Left ventricle myocardium inferior (tissue), 1 donor: ENCODE measurements at regions not wholly inside any gene's neighbourhood (a gene's known extent, or its start where the extent isn't known, plus 50 kb on each side); places are given as distances from the start of the nearest gene placed in this dataset.

ENCODE experiments used
- DNase-seq: peaks from one replicate; pipeline ENCODE4 v3.0.0-alpha.2; 2020
- H3K27ac ChIP-seq: fragments of 200-600 bp; replicated peaks from 2 replicates; pipeline ENCODE4 v1.8.0; 2021
- H3K27me3 ChIP-seq: fragments of 200-600 bp; 2 replicates; pipeline ENCODE4 v1.8.0; 2021; ENCODE audit warnings: low read depth
- H3K36me3 ChIP-seq: fragments of 200-600 bp; 2 replicates; pipeline ENCODE4 v1.8.0; 2021
- H3K4me1 ChIP-seq: fragments of 200-600 bp; 2 replicates; pipeline ENCODE4 v1.8.0; 2021
- H3K4me3 ChIP-seq: fragments of 200-600 bp; 2 replicates; pipeline ENCODE4 v1.8.0; 2021; ENCODE audit warnings: mild to moderate bottlenecking, moderate library complexity
- H3K9me3 ChIP-seq: fragments of 200-600 bp; replicated peaks from 2 replicates; pipeline ENCODE4 v1.8.0; 2021
- intact Hi-C: fragments of 100-400 bp; cut with micrococcal nuclease; formaldehyde crosslinking; loops from one replicate; pipeline ENCODE4 v1.11.0; 2022
- TF ChIP-seq, protein P1 (sequence below): fragments of 200-600 bp; IDR thresholded peaks from 2 replicates; pipeline ENCODE4 v1.8.0; 2021; ENCODE audit warnings: antibody characterized with exemption, mild to moderate bottlenecking, borderline replicate concordance
- donor health status: DM: no; HTN: yes; CAD: no; lungs with severe emphysema.

DNA sequence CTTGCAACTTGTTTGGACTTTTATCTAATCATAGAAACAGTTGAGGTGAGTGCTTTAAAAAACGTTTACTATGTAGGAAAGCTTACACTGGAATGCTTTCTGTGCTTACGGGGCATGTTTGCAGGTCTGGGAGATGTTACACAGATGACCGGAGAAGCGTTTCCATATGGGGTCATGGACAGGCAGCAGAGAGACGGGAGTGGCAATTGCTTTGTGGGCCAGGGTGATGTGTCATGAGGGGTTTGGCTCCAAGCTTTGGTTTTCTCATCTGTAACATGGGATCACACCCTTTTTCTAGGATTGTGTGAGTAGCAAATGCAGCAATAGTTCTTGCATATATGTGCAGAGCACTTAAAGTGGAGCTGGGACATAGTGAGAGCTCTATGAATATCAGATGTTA is 174.8 kb upstream of the MKI67 start:
- peaks cover 50% of the 10 kb centered on the region for H3K27me3 ChIP-seq
- DNase-seq, result no peak
- H3K27ac ChIP-seq, result no peak overlapping the region
- intact Hi-C loops, result no loop called here
- no peak overlapping the region for H3K4me3 ChIP-seq
- TF ChIP-seq, protein P1, sequence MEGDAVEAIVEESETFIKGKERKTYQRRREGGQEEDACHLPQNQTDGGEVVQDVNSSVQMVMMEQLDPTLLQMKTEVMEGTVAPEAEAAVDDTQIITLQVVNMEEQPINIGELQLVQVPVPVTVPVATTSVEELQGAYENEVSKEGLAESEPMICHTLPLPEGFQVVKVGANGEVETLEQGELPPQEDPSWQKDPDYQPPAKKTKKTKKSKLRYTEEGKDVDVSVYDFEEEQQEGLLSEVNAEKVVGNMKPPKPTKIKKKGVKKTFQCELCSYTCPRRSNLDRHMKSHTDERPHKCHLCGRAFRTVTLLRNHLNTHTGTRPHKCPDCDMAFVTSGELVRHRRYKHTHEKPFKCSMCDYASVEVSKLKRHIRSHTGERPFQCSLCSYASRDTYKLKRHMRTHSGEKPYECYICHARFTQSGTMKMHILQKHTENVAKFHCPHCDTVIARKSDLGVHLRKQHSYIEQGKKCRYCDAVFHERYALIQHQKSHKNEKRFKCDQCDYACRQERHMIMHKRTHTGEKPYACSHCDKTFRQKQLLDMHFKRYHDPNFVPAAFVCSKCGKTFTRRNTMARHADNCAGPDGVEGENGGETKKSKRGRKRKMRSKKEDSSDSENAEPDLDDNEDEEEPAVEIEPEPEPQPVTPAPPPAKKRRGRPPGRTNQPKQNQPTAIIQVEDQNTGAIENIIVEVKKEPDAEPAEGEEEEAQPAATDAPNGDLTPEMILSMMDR, result no peak
- H3K9me3 ChIP-seq, result peaks cover 12% of the 10 kb centered on the region
- peaks cover 8% of the 10 kb centered on the region for H3K4me1 ChIP-seq
- no peaks in the 10 kb centered on the region for H3K36me3 ChIP-seq

DNA sequence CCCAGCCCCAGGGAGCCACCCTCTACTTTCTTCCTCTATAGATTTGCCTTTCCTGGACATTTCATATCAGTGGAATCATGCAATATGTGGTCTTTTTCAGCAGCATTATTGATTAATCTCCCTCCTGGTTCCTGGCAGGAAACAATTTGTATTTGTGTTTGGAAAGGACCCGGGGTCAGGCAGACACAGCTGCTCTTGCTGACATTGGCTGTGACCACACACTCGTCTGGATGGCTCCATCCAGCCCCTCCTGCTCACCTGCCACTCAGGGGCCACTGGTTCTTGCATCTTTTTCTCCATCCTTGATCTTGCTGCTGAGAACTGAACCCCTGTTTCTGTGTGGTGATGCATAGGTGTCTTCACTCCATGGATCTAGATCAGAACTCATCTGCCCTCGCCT is 176.6 kb upstream of the MKI67 start:
- TF ChIP-seq, protein P1, result no peak
- no peak overlapping the region for H3K27ac ChIP-seq
- H3K9me3 ChIP-seq, result peaks cover 12% of the 10 kb centered on the region
- H3K27me3 ChIP-seq, result peaks cover 52% of the 10 kb centered on the region
- intact Hi-C loops, result no loop called here
- DNase-seq, result no peak
- H3K4me3 ChIP-seq, result no peak overlapping the region
- H3K4me1 ChIP-seq, result peaks cover 8% of the 10 kb centered on the region
- H3K36me3 ChIP-seq, result no peaks in the 10 kb centered on the region

DNA sequence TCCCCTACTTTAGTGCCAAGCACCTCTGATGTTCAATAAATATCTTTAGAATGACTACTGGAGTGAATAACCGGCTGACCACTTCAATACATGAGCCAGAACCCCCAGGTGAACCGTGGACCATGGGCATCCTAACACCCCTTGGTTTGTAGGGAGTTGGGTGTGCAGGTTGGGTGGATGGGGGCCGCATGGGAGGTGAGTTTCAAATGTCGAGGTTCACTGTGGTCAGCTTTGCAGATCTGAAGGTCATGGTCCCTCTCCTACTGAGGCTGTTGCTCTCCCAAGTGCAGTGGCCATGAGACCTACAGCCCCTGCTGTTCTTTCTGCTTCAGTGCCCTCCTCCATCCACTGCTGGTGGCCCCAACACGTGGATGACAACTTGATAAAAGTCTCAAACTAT is 178.0 kb upstream of the MKI67 start:
- Histone ChIP-seq H3K4me3 (no peak overlapping the region), H3K9me3 (peaks cover 12% of the 10 kb centered on the region), H3K4me1 (no peaks in the 10 kb centered on the region), H3K36me3 (no peaks in the 10 kb centered on the region), H3K27me3 (peaks cover 63% of the 10 kb centered on the region), H3K27ac (no peak overlapping the region)
- TF ChIP-seq, protein P1, result no peak
- intact Hi-C loops, result no loop called here
- DNase-seq, result no peak

DNA sequence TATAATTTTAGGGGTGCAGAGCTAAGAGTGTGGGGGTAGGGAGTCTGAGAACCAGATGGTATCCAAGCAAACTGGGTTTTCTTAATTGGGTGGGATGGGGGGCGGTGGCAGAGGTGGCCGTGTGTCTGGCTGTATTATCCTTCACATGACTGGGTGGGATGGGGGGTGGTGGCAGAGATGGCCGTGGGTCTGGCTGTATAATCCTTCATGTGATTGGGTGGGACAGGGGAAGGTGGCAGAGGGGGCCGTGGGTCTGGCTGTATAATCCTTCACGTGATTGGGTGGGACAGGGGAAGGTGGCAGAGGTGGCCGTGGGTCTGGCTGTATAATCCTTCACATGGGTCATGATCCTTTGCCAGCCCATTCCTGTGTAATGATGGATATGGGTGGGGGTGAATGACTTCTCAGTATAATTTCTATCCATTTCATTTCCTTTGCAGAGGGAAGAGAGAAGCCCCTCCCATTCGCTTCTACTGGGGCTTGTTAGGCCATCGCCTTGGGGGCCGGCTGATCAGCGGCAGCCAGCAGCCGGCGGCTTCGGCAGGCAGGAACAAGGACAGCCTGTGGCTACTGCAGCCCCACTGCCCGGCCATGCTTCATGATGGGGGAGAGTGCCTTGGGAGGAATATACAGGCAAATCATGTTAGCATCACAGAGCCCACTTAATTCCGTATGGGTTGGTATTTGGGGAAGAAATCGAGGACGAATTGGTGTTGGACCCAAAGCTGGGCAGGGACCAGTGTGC is 179.6 kb upstream of the MKI67 start:
- intact Hi-C loops, result no loop called here
- DNase-seq, result no peak
- Histone ChIP-seq H3K9me3 (peaks cover 12% of the 10 kb centered on the region), H3K4me3 (no peak overlapping the region), H3K36me3 (no peaks in the 10 kb centered on the region), H3K27ac (no peak overlapping the region), H3K27me3 (peaks cover 59% of the 10 kb centered on the region), H3K4me1 (no peaks in the 10 kb centered on the region)
- TF ChIP-seq, protein P1, result no peak

DNA sequence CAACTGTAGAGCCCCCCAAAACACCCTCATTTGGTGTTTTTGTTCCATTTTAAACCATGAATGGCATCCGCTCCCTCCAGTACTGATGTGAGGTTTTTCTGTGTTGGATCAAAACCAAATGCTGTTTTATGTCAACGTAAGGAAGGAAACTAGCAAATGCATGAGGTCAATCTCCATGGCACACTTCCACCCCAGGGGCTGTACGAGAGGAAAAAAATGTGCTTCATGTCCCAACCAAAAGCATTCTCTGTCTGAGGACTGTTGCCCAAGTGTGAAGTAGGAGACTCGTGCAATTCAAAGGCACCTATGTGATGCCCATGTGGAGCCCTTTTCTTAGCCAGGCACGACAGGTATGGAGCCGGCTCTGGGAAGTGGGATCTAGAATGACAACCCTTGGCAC is 180.3 kb upstream of the MKI67 start:
- H3K27ac ChIP-seq, result no peak overlapping the region
- no peaks in the 10 kb centered on the region for H3K36me3 ChIP-seq
- H3K4me3 ChIP-seq, result no peak overlapping the region
- TF ChIP-seq, protein P1, result no peak
- H3K27me3 ChIP-seq, result peaks cover 65% of the 10 kb centered on the region
- DNase-seq, result no peak
- no peaks in the 10 kb centered on the region for H3K4me1 ChIP-seq
- peaks cover 7% of the 10 kb centered on the region for H3K9me3 ChIP-seq
- intact Hi-C loops, result no loop called here
